Psoas muscle (tissue), 7 donors: ENCODE measurements at regions not wholly inside any gene's neighbourhood (a gene's known extent, or its start where the extent isn't known, plus 50 kb on each side); places are given as distances from the start of the nearest gene placed in this dataset.
"Not testable (repeated sequence)": the region's sequence is repeated elsewhere in the genome, so short reads cannot be mapped to it uniquely, and the experiment has no call there.

Source experiments
- ATAC-seq, 4 donors: fragments of 200-7000 bp; cut with Tn5 transposase; one replicate each; pipeline ENCODE4 v1.9.1; 2020; ENCODE audit warnings: moderate library complexity in 3 of 4, mild to moderate bottlenecking in 2 of 4
- DNase-seq, 2 donors: peaks; one replicate each; pipeline ENCODE4 v3.0.0-alpha.2; 2020
- H3K27ac ChIP-seq: fragments of 200-600 bp; one replicate; pipeline ENCODE4 v1.8.0; 2022
- H3K27me3 ChIP-seq, 3 donors: fragments of 200-600 bp in 1 of 3; one replicate each; pipeline versions ENCODE4 v1.6.1 to v1.8.0; 2013 to 2022; ENCODE audit warnings: low read length in 2 of 3, mild to moderate bottlenecking in 2 of 3, moderate library complexity in 1 of 3; ENCODE audit not compliant: insufficient read depth in 3 of 3
- H3K36me3 ChIP-seq, 2 donors: fragments of 200-600 bp in 1 of 2; one replicate each; pipeline versions ENCODE4 v1.6.1 to v1.8.0; 2013 to 2022; ENCODE audit warnings: low read depth in 1 of 2, mild to moderate bottlenecking in 1 of 2, moderate library complexity in 1 of 2; ENCODE audit not compliant: insufficient read depth in 1 of 2
- H3K4me1 ChIP-seq: fragments of 200-600 bp; one replicate; pipeline ENCODE4 v1.8.0; 2022
- H3K4me3 ChIP-seq: fragments of 200-600 bp; one replicate; pipeline ENCODE4 v1.8.0; 2022; ENCODE audit warnings: mild to moderate bottlenecking
- H3K9me3 ChIP-seq: fragments of 200-600 bp; one replicate; pipeline ENCODE4 v1.8.0; 2022
- WGBS, 3 donors: extraction: QIAGEN DNeasy Blood & Tissue Kit; methylation state at CpG; one replicate each; pipeline versions ENCODE4 v1.1.6 to v1.1.7; 2013; 5-methylcytosine and 5-hydroxymethylcytosine counted together
- intact Hi-C, 2 donors: fragments of 100-400 bp; cut with DNase I; formaldehyde crosslinking; loops; one replicate each; pipeline versions ENCODE4 v1.11.0 to v1.14.2; 2022
- TF ChIP-seq, protein P1 (sequence below): fragments of 200-600 bp; IDR thresholded peaks from one replicate; pipeline ENCODE4 v1.8.0; 2022; ENCODE audit warnings: antibody characterized with exemption
- donor health status: healthy with polysubstance abuse.
- donor health status: DM: no; HTN: no; CAD: no; lungs with moderate emphysema.
- donor health status: Bipolar disorder and iron deficiency.
- donor health status: healthy.
- donor health status: DM: yes; HTN: yes; CAD: no.
- donor health status: DM: no; HTN: no; CAD: no.
- donor health status: DM: yes; HTN: yes; CAD: no.

DNA sequence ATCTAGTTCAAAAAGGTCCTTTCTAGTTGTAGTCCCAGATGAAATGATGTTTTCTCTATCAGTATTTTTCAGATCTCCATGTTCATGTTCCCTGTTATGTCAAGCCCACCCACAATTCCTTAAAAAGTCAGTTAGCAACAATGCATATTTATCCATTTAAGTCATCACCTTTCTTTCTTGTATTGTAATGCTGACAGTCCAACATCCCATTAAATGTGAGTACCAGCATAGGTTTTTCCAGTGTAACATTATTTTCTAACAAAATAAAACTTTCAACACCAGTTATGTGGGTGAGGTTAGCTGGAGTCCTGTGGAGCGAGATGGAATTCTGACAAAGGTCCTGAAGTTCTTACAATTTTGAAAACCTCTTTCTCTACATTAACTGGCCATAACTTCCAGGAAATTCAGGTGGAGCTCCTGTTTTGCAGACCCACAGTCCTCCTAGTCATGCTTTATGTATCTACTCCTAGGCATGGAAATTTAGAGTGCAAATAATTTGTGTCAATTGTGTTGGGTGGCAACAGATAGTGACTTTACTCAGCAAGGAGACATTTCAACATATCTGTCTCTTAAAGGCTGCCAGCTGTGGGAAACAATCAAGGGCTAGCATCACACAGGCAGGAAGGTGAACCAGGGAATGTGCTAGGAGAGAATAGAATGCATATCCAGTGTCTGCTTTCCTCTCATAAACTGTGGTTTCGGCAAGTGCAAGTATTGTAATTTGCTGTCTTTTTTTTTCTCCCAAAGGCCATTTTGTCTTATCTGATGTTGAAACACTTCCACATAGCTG, 162.6 kb downstream of the MTERF1 start:
- Histone ChIP-seq H3K4me1 (no peaks in the 10 kb centered on the region), H3K27me3 (no peaks in the 10 kb centered on the region), H3K9me3 (no peaks in the 10 kb centered on the region), H3K4me3 (no peak overlapping the region), H3K27ac (no peak overlapping the region), H3K36me3 (no peaks in the 10 kb centered on the region)
- DNase-seq (no peak), ATAC-seq (no peak)
- intact Hi-C loops, result no loop called here
- TF ChIP-seq, protein P1, sequence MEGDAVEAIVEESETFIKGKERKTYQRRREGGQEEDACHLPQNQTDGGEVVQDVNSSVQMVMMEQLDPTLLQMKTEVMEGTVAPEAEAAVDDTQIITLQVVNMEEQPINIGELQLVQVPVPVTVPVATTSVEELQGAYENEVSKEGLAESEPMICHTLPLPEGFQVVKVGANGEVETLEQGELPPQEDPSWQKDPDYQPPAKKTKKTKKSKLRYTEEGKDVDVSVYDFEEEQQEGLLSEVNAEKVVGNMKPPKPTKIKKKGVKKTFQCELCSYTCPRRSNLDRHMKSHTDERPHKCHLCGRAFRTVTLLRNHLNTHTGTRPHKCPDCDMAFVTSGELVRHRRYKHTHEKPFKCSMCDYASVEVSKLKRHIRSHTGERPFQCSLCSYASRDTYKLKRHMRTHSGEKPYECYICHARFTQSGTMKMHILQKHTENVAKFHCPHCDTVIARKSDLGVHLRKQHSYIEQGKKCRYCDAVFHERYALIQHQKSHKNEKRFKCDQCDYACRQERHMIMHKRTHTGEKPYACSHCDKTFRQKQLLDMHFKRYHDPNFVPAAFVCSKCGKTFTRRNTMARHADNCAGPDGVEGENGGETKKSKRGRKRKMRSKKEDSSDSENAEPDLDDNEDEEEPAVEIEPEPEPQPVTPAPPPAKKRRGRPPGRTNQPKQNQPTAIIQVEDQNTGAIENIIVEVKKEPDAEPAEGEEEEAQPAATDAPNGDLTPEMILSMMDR, result no peak
- WGBS, 3 donors, result 81 to 88% (median 85%) methylated on average over 2 of the region's 2 CpGs

DNA sequence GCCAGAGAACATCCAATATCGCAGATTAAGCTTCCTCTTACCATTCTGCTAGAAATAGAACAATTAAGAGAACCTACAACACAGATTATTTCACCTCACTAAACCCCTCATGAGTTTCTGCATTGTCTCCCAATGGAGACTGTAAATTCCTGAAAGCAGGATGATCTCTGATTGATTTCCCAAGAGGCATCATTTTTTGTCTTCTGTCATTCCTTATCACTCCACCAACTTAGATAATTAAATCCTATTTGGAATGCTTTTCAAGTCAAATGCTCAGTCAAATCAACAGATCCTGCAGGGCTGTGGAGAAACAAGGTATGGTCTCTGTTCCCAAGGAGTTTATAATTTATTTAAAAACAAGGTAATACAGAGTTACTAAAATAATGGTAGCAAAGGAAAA, 161.5 kb downstream of the MTERF1 start:
- DNase-seq (no peak), ATAC-seq (no peak)
- H3K27me3 ChIP-seq, result no peaks in the 10 kb centered on the region
- H3K9me3 ChIP-seq, result no peaks in the 10 kb centered on the region
- H3K4me3 ChIP-seq, result no peak overlapping the region
- H3K4me1 ChIP-seq, result no peaks in the 10 kb centered on the region
- no peaks in the 10 kb centered on the region for H3K36me3 ChIP-seq
- TF ChIP-seq, protein P1, result no peak
- no peak overlapping the region for H3K27ac ChIP-seq
- WGBS, 3 donors, result 81 to 87% (median 84%) methylated on average over 1 of the region's 1 CpG
- intact Hi-C loops, result no loop called here

DNA sequence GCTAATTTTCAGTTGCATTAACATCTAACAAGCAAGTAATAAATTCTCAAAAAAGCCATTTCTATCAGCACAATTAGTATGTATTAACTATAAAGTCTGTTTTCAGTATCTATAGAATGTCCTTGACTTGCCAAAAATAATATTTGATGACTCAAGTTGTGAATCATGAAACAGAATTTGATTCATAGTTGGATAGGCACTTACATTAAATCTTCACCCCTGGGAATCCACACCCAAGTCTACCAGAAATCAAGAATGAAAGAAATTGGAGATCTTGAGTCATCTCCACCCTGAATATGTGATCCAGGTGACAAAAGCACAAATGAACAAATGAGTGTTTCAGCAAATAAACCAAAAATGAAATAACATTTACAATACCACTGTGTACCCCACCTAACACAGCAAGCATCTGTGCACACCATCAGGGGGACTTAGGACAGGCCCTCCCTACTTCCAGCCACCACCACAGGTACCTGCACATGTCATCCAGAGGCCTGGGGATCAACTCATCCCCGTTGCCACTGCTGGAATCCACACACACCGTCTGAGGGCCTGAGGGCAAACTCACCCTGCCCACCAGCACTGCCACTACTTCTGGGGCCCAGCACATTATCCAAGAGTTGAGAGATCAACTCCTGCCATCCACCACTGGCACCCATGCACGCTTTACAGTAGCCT, 160.1 kb downstream of the MTERF1 start:
- DNase-seq (no peak), ATAC-seq (no peak)
- Histone ChIP-seq H3K4me1 (no peaks in the 10 kb centered on the region), H3K4me3 (no peak overlapping the region), H3K27ac (no peak overlapping the region), H3K9me3 (peaks cover 5% of the 10 kb centered on the region), H3K36me3 (no peaks in the 10 kb centered on the region), H3K27me3 (no peaks in the 10 kb centered on the region)
- intact Hi-C loops, result no loop called here
- TF ChIP-seq, protein P1, result no peak
- WGBS, 3 donors, result 78 to 84% (median 79%) methylated on average over 3 of the region's 3 CpGs

DNA sequence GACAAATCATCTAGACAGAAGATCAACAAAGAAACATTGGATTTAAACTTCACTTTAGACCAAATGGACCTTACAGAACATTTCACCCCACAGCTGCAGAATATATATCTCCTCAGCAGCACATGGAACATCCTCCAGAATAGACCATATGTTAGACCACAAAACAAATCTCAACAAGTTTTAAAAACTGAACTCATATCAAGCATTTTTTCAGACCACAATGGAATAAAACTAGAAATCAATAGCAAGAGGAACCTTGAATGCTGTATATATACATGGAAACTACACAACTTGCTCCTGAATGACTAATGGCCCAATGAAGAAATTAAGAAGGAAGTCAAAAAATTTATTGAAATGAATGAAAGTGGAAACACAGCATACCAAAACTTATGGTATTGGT, 157.7 kb downstream of the MTERF1 start:
- Histone ChIP-seq H3K36me3 (no peaks in the 10 kb centered on the region), H3K9me3 (peaks cover 6% of the 10 kb centered on the region), H3K27me3 (no peaks in the 10 kb centered on the region), H3K4me1 (no peaks in the 10 kb centered on the region), H3K27ac (no peak overlapping the region), H3K4me3 (no peak overlapping the region)
- TF ChIP-seq, protein P1, result no peak
- intact Hi-C loops, result no loop called here
- ATAC-seq (no peak), DNase-seq (no peak)

DNA sequence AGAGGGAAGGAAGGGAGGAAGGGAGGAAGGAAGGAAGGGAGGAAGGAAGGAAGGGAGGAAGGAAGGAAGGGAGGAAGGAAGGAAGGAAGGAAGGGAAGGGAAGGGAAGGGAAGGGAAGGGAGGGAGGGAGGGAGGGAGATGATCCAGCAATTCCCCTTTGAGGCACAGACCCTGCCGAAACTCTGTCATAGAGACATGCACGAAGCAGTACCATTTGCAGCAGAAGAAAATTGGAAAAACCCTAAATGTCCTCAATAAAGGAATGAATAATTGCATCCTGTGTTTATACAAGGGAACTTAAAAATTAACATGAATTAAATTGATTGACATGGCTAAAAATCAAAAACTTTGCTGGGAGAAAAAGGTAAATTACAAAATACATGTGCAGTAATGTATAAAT, 151.5 kb downstream of the MTERF1 start:
- H3K4me3 ChIP-seq, H3K36me3 ChIP-seq, ATAC-seq, H3K27ac ChIP-seq, H3K9me3 ChIP-seq, H3K27me3 ChIP-seq, DNase-seq, H3K4me1 ChIP-seq: not testable (repeated sequence)
- WGBS, 3 donors, result 91 to 96% (median 94%) methylated on average over 2 of the region's 2 CpGs
- intact Hi-C loops, result loop anchor here in 1 of 2 donors (5.0 kb wide), 1 partner anchor 642 kb away; no protein-coding TSS in a partner anchor
